ENCODE measurements at regions not wholly inside any gene's neighbourhood (a gene's known extent, or its start where the extent isn't known, plus 50 kb on each side); places are given as distances from the start of the nearest gene placed in this dataset.
"Not testable (repeated sequence)": the region's sequence is repeated elsewhere in the genome, so short reads cannot be mapped to it uniquely, and the experiment has no call there.

DNA sequence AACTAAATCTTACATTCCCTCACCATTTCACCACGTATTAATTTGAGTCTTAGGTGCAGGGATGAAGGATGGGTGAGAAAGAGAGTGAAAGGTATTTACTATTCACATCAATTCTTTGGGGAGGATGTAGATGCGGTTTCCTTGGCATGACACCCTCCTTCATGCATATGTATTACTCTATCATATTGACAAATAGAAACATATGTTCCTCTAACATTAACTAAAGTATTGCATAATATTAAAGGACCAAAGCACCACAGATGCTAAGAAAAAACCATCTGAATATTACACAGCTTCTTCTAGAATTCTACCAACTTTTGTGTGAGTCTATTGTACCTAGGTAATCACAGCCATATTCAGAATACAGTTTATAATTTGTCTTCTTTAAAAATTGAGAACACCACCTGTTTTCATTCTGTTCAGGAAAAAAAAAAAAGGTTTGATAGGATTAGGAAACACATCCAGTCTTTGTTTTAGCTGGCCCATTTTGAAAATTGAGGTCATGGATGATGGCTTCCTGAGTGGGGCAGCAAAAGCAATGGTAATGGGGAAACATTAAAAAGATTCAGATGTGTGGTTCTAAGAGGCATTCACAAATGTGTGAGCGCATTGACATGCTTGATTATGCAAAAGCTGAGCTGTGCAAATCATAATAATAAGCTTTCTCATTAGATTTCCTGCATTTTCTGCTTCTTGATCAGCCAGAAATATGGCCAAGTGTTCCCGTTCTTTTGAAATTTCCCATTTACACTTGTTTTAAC, 1011.5 kb upstream of the NUDT12 start:
- DNase-seq: no peak

DNA sequence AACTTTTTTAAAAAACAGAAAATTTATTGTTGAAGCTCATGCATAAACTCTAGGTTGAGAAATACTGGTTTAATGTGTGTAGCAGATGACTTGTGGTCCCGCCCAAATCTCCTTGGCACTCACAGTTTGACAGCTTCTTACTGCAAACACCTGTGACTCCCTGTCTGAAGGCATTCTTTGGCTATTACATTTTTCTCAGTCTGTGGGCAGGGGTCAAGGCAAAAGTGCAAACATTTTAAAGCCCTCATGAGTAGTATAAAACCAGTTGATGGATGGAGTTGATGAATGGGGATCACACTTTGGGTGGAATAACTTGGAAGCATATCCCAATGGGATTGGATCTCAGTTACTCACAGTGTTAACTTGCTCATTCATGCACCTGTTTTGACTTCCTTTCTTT, 1007.0 kb upstream of the NUDT12 start:
- no peak for DNase-seq

DNA sequence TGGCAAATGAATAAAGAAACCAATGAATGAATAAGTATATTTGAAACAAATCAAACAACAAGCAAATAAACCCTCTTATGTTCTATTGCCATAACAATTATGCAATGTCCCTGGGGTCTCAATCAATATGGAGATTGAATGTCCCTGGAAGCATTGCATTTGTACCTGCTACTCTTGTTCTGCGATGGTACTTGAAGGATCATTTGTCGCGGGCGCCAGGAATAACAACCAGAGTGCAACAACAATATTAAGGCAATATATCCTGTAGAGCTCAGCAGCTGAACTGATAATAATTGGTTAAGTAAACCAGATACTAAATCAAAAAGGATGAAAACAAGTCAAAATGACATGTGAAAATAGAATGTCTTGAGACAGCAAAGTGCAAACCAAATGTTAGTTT, 1001.9 kb upstream of the NUDT12 start:
- no peak for DNase-seq

DNA sequence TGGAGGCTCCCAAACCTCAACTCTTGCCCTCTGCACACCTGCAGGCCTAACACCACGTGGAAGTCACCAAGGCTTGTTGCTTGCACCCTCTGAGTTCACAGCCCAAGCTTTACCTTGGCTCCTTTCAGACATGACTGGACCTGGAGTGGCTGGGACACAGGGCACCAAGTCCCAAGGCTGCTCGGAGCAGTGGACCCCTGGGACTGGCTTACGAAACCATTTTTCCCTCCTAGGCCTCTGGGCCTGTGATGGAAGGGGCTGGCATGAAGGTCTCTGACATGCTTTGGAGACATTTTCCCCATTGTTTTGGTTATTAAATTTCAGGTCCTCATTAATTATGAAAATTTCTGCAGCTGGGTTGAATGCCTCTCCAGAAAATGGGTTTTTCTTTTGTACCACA, 994.4 kb upstream of the NUDT12 start:
- DNase-seq: no peak

DNA sequence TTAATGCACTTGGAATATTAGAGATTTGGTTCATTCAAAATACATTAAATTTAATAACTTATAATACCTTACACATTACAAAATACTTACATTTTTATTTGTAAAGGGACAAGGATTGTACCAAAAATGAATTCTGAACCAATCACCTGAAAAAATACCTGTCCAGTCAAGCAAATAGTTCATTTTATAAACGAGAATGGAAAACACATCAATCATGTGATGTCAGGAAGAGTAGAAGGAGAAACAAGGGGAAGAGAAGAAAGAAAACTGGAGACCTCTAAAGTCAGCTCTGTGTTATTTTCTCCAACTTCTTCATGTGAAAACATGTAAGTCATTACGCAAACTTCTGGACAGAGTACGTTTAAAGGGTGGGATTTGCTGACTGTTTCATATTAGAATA, 989.0 kb upstream of the NUDT12 start:
- DNase-seq: no peak

DNA sequence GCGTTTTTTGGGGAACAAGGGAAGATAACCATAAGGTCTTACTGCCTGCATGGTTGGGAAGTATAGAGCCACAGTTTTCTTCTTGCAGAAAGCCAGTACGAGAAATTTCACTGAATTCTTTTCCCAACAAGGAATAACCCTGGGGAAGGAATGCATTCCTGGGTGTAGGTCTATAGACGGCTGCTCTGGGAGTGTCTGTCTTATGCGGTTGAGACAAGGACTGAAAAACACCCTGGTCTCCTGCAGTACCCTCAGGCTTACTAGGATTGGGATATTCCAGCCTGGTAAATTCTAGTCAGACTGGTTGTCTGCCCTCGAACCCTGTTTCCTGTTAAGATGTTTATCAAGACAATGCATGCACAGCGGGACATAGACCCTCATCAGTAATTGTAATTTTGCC, 984.3 kb upstream of the NUDT12 start:
- DNase-seq: not testable (repeated sequence)

DNA sequence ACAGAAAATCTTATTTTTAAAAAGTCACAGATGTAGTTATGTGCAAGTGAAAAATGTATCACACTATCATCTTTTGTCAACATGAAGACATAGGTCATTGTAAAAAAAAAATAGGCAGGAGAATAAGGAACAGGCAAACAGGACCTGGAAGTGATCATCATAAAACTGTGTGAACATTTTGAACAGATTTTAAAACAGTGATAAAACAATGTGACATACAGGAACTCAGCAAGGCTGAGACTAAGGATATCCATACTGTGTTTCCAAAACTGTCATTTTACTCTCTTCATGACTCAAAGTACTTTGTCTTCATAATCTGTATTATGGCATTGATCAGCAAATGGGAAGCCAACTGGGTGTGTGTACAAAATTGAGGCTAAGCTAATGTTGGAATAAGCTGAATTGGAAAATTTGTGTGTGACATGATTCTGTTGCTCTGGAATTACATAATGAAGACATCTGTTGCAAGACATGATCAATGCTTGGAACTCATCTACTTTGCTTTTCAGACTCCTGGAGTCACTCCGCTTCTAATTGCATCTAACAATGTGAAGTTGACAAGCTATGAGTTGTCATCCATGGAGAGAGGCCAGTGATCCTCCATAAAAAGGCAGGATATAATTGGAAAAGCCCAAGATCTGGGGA, 978.7 kb upstream of the NUDT12 start:
- no peak for DNase-seq

DNA sequence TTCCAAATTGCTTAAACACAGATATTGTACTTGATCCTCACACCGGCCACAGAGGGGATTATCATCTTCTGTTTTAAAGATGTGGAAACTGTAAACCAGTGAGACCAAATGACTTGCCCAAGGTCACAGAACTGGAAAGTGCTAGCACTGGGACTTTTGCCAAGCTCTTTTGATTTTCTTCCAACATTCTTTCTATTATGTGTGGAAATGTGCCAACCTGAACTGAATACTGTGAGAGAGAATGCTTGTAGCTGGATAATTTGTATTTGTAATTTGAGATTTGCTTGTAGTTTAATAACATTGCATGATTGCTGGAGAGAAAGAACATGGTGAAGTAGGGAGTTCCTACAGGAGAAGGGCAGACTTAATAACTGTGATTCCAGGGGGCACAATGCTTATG, 977.9 kb upstream of the NUDT12 start:
- DNase-seq: no peak

DNA sequence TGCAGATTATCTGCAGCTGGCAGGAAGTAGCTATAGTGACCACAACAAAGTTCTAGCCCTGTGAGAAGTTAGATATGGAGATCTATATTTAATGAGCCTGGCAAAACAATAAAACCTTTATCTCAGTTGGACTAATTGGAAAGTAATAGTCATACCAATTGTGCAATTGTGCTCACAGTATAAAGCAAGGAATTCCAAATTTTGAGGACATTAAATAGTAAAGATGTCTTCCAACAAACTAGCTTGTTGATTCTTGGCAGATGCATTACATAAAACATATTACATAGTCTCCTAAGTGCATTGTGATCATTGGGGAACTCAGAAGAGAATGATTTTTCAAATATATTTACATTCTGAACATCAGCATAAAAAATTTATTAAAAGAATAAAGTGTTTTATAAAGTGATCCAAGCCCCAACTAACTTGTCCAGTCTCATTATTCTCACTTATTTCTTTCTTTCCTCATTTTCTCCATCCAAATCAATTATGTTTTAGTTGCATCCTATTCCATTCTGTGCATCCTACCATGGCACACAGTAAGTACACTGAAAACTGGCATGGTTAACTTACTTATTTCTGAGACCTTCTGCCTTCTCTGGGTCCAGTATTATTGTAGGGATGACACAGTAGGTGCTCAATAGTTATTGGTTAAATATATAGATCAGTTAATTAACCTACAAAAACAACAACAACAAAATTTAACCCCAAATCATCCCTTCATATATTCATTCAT, 977.2 kb upstream of the NUDT12 start:
- DNase-seq: no peak

DNA sequence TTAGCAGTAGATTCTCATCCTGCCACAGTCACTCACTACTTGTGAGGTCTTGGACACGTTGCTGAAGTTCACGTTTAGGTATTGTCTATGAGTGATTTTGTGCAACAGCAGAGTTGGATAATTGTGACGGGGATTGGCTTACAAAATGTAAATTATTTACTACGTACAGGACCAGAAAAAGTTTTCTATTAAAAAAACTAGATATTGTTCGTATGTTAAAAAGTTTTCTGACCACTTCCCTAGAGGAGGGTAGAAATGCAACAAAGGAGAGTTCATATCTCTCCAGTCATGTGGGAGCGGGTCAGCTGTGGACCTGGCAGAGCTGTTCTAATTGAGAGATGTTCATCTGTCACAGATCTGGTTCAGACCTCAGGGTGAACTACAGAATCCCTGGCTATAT, 976.1 kb upstream of the NUDT12 start:
- no peak for DNase-seq

DNA sequence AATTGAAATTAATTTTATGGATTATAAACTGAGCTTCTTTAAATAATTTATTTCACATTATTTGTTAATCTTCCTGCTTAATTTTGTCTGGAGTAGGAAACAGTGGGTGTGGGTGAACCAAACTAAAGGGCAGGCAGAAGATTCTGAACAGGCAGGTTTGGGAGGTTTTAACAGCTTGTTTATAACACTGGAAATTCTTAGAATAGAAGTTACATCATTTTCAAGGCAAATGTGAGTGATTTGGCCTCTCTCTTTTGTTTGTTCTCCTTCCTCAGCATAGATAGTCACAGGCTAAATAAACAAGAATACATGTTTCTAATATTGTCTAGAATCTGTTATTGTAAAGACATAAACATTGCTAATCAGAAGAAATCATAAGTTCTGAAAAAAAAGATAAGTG, 970.9 kb upstream of the NUDT12 start:
- DNase-seq: no peak

DNA sequence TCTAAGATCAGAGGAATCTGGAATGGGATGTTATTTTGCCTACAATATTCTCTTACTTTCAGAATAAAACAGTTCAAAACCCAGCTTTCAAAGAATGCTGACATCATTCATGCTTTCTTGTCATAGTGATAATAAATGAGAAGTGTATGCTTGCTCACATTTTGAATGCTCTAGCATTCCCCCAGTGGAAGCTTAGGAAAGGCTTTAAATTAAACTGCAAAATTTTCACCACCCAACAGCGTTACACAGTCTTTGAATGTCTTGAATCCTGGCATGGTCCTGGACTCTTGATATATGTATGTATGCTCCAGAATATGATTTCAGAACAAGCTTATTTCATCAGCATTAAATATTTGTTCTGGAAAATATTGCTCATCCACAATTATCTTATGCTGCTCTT, 964.3 kb upstream of the NUDT12 start:
- DNase-seq: no peak

DNA sequence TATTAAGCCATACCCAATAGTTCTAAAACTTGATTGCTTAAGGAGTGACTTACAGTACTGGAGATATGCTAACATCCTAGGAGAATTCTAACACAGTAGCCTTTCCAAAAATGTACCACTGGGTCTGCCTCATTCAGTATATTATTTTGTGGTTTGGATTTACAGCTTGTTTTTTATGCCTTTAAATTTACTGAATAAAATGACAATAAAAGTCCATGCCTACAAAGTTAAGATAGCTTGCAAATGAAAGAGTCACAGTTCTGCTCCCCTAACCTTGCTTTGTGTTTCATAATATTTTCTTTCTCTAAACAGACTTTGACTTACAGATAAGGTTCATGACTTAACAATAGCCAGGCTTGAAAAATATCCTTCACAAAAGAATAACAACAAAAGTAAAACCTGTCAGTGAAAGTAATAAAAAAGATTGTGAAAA, 951.1 kb upstream of the NUDT12 start:
- no peak for DNase-seq

DNA sequence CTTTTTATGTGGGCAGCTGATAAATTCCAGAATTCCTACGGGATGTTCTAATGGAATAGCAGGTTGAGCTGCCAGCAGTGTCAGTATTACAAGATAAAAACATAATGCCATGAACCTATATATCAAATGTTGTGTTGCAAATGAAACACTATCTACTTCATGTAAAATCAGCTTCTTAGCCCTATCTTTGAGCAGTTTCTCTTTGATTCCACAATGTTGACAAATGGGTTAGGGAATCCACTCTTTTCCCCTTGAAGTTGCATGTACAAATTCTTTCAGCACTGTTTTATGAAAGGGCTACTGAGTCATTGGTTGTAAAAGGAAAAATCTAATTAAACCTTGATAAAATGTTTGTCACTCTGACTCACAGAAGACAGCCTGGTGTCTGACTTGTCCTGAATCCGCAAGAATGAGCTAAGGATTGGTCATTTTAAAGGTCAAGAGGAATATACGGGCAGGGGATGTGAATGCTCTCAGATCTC, 950.6 kb upstream of the NUDT12 start:
- DNase-seq: no peak

DNA sequence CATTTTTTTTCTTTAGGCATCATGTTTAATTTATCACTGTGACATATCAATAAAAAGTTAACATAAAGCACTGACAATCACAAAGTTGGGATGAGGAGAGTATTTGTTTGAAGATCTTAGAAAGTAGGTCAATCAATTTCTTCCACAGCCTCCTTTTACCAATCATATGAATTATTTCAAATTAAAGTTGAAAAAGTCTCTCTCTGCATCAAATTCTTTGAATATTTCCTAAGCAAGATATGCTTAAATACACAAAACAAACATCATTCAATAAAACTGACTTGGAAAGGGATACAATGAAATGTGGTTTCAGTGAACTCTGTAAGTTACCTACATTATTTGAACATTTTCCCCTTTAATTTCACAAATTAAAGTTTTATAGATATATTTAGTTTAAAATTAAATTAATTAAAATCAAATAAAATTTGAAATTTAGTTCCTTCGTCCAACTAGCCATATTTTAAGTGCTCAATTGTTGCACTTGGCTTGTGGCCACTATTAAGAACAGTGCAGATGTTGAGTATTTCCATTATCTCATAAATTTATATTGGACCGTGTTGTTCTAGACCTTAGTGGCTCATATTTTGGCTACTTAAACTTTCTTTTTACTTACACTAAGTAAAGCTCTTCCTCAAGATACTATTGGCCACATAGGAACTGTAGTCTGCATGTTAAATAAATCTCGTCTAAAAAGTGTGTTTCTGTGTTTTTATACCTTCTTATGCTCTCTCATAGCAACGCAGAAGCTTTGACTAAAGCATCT, 949.7 kb upstream of the NUDT12 start:
- DNase-seq: no peak

DNA sequence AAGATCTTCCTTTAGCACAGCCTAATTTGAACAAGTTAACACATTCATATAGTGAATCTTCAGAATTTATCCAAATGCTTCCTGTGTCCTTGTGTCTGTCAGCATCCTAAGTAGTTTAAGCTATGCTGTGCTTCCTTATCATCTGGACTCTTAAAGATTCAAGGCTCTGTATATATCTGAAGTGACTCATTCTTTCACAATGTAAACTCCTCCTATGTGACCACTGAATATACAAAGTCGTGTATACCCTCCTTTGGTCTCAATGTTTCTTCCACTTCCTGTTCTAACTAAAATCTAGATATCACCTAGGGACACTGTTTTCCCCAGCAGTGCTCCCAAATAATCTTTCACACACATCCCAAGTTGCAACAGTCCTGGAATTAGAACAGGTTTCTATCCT, 935.7 kb upstream of the NUDT12 start:
- DNase-seq: no peak

DNA sequence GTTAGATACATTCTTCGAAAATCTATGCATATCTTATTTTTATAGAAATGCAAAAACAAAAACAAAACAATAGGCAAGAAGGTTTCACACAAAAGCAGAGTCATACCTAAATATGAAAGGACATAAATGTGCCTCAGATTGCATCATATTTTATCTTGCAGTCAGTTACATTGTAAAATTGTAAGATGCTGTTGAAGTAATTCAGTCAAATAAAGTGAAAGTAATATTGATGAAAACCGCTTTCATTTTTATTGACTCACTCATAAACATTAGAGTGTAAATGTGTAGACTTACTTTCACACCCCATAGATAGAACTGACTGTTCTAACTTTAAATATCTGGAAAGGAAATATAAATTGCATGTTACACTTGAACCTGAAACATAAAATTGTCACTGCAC, 931.5 kb upstream of the NUDT12 start:
- DNase-seq: no peak

DNA sequence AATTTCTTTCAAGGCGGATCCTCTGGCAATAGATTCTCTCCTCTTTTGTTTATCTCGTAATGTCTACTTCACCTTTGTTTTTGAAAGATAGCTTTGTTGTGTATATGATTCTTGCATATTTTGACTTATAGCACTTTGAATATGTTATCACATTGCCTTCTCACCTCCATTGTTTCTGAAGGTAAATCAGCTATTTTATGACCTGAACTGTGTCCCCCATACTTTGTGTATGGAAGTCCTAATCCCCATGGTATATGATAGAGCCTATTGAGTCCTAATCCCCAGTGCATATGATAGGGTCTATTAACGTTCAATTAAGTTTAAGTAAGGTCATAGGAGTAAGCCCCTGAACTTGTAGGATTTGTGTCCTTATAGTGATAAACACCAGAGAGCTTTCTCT, 910.2 kb upstream of the NUDT12 start:
- no peak for DNase-seq

DNA sequence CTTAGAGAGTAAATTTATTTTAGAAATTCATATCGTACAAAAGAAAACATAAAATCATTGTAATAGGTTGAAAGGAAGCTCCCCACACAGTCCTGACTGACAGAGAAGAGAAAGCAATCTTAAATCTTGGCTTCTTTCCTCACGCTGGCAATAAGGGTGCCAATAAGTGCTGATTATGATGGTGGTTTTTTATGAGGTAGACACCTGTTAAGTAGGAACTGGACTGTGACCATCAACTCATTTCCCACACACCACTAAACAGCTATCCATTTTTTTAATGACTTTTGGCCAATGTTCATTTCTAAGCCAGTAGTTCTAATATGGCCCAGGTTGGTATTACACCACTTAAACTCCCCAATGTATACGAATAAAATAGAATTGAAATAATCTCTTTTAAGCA, 893.5 kb upstream of the NUDT12 start:
- DNase-seq: no peak

DNA sequence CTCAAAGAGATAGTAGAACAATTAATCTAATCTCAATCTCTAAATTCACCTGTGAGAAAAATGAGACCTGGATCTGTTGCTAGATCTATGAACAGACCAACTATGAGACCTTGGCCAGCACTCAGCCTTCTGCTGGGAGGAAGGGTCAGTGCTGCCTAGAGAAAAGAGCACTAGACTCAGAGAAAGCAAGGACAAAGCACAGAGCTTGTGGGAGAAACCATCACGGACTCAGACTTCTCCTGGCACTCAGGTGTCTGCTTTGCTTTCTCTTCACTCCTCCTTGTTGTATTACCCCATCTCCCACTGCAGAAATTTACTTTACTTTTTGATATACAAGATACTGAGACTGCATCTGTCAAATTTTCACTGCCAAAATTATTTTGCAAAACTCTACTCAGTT, 890.0 kb upstream of the NUDT12 start:
- no peak for DNase-seq

DNA sequence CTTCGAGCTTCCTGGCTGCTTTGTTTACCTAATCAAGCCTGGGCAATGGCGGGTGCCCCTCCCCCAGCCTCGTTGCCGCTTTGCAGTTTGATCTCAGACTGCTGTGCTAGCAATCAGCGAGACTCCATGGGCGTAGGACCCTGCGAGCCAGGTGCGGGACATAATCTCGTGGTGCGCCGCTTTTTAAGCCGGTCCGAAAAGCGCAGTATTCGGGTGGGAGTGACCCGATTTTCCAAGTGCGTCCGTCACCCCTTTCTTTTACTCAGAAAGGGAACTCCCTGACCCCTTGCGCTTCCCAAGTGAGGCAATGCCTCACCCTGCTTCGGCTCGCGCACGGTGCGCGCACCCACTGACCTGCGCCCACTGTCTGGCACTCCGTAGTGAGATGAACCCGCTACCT, 889.3 kb upstream of the NUDT12 start:
- not testable (repeated sequence) for DNase-seq

DNA sequence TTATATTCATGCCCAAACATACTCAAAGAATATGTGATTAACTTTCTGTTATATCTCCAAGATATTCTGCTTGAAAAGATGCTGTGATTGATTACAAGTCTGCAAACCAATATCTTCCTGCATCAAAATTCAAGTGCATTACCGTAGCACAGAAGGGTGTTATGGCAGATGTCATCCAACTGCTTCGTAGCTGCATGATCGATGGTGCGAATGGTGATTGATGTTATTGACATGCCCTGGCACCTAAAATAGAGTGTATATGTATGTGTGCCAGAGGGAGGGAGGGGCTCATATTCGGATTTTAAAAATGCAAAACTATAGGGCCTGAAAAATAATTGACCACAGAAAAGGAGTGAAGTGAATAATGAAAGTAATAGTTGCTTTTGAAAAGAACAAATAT, 882.1 kb upstream of the NUDT12 start:
- no peak for DNase-seq

DNA sequence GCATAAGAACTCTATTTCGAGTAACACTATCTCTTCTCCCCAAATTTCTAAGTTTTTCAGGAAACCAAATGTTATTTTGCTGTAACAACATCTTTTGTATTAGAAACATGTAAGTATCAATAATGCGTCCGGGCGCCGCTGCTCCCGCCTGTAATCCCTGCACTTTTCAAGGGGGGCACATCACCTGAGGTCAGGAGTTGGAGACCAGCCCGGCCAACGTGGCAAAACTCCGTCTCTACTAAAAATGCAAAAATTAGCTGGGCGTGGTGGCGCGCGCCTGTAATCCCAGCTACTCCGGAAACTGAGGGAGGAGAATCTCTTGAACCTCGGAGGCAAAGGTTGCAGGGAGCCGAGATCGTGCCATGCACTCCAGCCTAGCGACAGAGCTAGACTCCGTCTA, 881.1 kb upstream of the NUDT12 start:
- no peak for DNase-seq
